GM23338 (cell line): ENCODE measurements at regions not wholly inside any gene's neighbourhood (a gene's known extent, or its start where the extent isn't known, plus 50 kb on each side); places are given as distances from the start of the nearest gene placed in this dataset.

ENCODE experiments used
- ATAC-seq: fragments of 200-7000 bp; cut with Tn5 transposase; 3 replicates; pipeline ENCODE4 v1.9.1; 2020
- DNase-seq: peaks from one replicate; pipeline ENCODE4 v3.0.0-alpha.2; 2015; ENCODE audit warnings: low spot score
- H2AFZ ChIP-seq: fragments of 200-600 bp; sonication (generic); 2 replicates; pipeline ENCODE4 v1.8.0; 2016; ENCODE audit warnings: antibody characterized with exemption, mild to moderate bottlenecking, moderate library complexity
- H3F3A ChIP-seq: fragments of 200-600 bp; sonication (generic); replicated peaks from 2 replicates; pipeline ENCODE4 v1.8.0; 2017; ENCODE audit warnings: antibody characterized with exemption, mixed run types, low read depth
- H3K27ac ChIP-seq: fragments of 200-600 bp; sonication (generic); 2 replicates; pipeline ENCODE4 v1.6.1; 2016; ENCODE audit warnings: low read depth
- H3K27me3 ChIP-seq: fragments of 200-600 bp; sonication (generic); 2 replicates; pipeline ENCODE4 v1.8.0; 2016; ENCODE audit warnings: mild to moderate bottlenecking, mixed run types, moderate library complexity; ENCODE audit not compliant: insufficient read depth
- H3K36me3 ChIP-seq: fragments of 200-600 bp; sonication (generic); 2 replicates; pipeline ENCODE4 v1.8.0; 2016; ENCODE audit warnings: mild to moderate bottlenecking; ENCODE audit not compliant: insufficient read depth
- H3K4me1 ChIP-seq: fragments of 200-600 bp; sonication (generic); 2 replicates; pipeline ENCODE4 v1.8.0; 2016; ENCODE audit warnings: mild to moderate bottlenecking, moderate library complexity; ENCODE audit not compliant: insufficient read depth
- H3K4me2 ChIP-seq: fragments of 200-600 bp; sonication (generic); 2 replicates; pipeline ENCODE4 v1.7.1; 2017; ENCODE audit warnings: mixed run types
- H3K4me3 ChIP-seq: fragments of 200-600 bp; sonication (generic); 2 replicates; pipeline ENCODE4 v1.6.1; 2016; ENCODE audit warnings: mixed run types
- H3K79me2 ChIP-seq: fragments of 200-600 bp; sonication (generic); replicated peaks from 2 replicates; pipeline ENCODE4 v1.8.0; 2017; ENCODE audit warnings: mild to moderate bottlenecking; ENCODE audit not compliant: insufficient read depth
- H3K9me2 ChIP-seq: fragments of 200-600 bp; sonication (generic); 2 replicates; pipeline ENCODE4 v1.8.0; 2017; ENCODE audit not compliant: insufficient read depth
- H4K20me1 ChIP-seq: fragments of 200-600 bp; sonication (generic); replicated peaks from 2 replicates; pipeline ENCODE4 v1.8.0; 2017; ENCODE audit warnings: mild to moderate bottlenecking; ENCODE audit not compliant: insufficient read depth
- H3K27ac Mint-ChIP-seq: 2 replicates; pipeline ENCODE4 v1.8.0; 2020; ENCODE audit warnings: inconsistent platforms, mild to moderate bottlenecking, moderate library complexity, mixed read lengths
- H3K27me3 Mint-ChIP-seq: 3 replicates; pipeline ENCODE4 v1.8.0; 2022; ENCODE audit warnings: low read depth, mild to moderate bottlenecking, moderate library complexity, mixed read lengths, inconsistent platforms; ENCODE audit not compliant: insufficient read depth, poor library complexity
- H3K36me3 Mint-ChIP-seq: 3 replicates; pipeline ENCODE4 v1.8.0; 2021; ENCODE audit warnings: low read depth, mild to moderate bottlenecking, inconsistent platforms, moderate library complexity, mixed read lengths
- H3K4me1 Mint-ChIP-seq: 3 replicates; pipeline ENCODE4 v1.8.0; 2020; ENCODE audit warnings: mild to moderate bottlenecking, inconsistent platforms, mixed read lengths
- H3K4me3 Mint-ChIP-seq: 3 replicates; pipeline ENCODE4 v1.8.0; 2021; ENCODE audit warnings: moderate library complexity, mild to moderate bottlenecking, inconsistent platforms, mixed read lengths
- H3K9me3 Mint-ChIP-seq: 3 replicates; pipeline ENCODE4 v1.8.0; 2020; ENCODE audit warnings: moderate library complexity, mild to moderate bottlenecking, inconsistent platforms, mixed read lengths
- CREB1 ChIP-seq: fragments of 250-450 bp; sonication (Bioruptor Pico); IDR thresholded peaks from 2 replicates; pipeline ENCODE4 v1.5.0; 2020; ENCODE audit warnings: low read depth, mild to moderate bottlenecking, moderate library complexity
- CTCF ChIP-seq, 2 experiments: fragments of 200-600 bp in 1 of 2; sonication (generic) in 1 of 2; conservative IDR thresholded peaks; 2 replicates each; pipeline versions ENCODE4 v1.5.1 to v1.6.1; 2016 to 2017; ENCODE audit warnings: antibody characterized with exemption in 2 of 2, low read depth in 2 of 2, mild to moderate bottlenecking in 2 of 2, moderate library complexity in 1 of 2
- ETS1 ChIP-seq: IDR thresholded peaks from 2 replicates; pipeline ENCODE4 v1.6.1; 2016; ENCODE audit warnings: antibody characterized with exemption
- EZH2 ChIP-seq: fragments of 200-600 bp; sonication (generic); IDR thresholded peaks from one replicate; pipeline ENCODE4 v1.8.0; 2017; ENCODE audit warnings: antibody characterized with exemption, mild to moderate bottlenecking, low read depth; ENCODE audit not compliant: unreplicated experiment
- EZH2phosphoT487 ChIP-seq: fragments of 200-600 bp; sonication (generic); IDR thresholded peaks from one replicate; pipeline ENCODE4 v1.8.1; 2018; ENCODE audit warnings: antibody characterized with exemption; ENCODE audit not compliant: unreplicated experiment
- POLR2AphosphoS5 ChIP-seq: IDR thresholded peaks from 2 replicates; pipeline ENCODE4 v1.6.1; 2016; ENCODE audit warnings: antibody characterized with exemption, low read depth
- STAT1 ChIP-seq: IDR thresholded peaks from one replicate; pipeline ENCODE4 v1.6.1; 2016; ENCODE audit warnings: antibody characterized with exemption; ENCODE audit not compliant: unreplicated experiment
- ZNF114 ChIP-seq: fragments of 250-450 bp; sonication (Bioruptor Pico); IDR thresholded peaks from 2 replicates; pipeline ENCODE4 v1.5.0; 2020; ENCODE audit warnings: mild to moderate bottlenecking, moderate library complexity
- ZNF331 ChIP-seq: fragments of 250-450 bp; sonication (Bioruptor Pico); IDR thresholded peaks from 2 replicates; pipeline ENCODE4 v1.5.0; 2020; ENCODE audit warnings: low read depth, mild to moderate bottlenecking, moderate library complexity
- ZNF462 ChIP-seq: fragments of 250-450 bp; sonication (Bioruptor Pico); IDR thresholded peaks from 2 replicates; pipeline ENCODE4 v1.5.0; 2020; ENCODE audit warnings: mild to moderate bottlenecking, moderate library complexity

GRCh38 chr15:58269455-58270414 is 131.6 kb downstream of the AQP9 start:
- H3K4me2 ChIP-seq = no peak overlapping the region
- no peak overlapping the region for H3K4me3 Mint-ChIP-seq
- ATAC-seq (peak; percentile 100), DNase-seq (peak; percentile 85)
- peaks cover 5% of the 10 kb centered on the region; the same call in 1 of the 2 replicates for H3K9me2 ChIP-seq
- no peak overlapping the region for H3K4me3 ChIP-seq
- H3K27ac Mint-ChIP-seq = no peak overlapping the region
- H3K27me3 ChIP-seq = no peaks in the 10 kb centered on the region
- no peaks in the 10 kb centered on the region for H3K79me2 ChIP-seq
- H3K4me1 Mint-ChIP-seq = peaks cover 4% of the 10 kb centered on the region
- H3K27ac ChIP-seq = no peak overlapping the region
- no peaks in the 10 kb centered on the region for H3F3A ChIP-seq
- TF ChIP-seq ETS1 (no peak), ZNF331 (CRISPR knock-in tag) (no peak), EZH2phosphoT487 (no peak), CTCF (conservative IDR thresholded peaks at IDR 0.05; ENCODE audit: low read depth in 2 of 2) (peak; percentile 77 to 92), ZNF114 (no peak), CREB1 (CRISPR knock-in tag) (0 out of 2 replicates have a peak, but pooled peaks have one; percentile 3)
- H3K36me3 Mint-ChIP-seq = peaks cover 4% of the 10 kb centered on the region; the same call in 1 of the 3 replicates
- H4K20me1 ChIP-seq = no peaks in the 10 kb centered on the region
- peaks cover 6% of the 10 kb centered on the region; the same call in 1 of the 3 replicates for H3K9me3 Mint-ChIP-seq
- H3K27me3 Mint-ChIP-seq = no peaks in the 10 kb centered on the region
- no peaks in the 10 kb centered on the region for H3K4me1 ChIP-seq
- no peak overlapping the region for H2AFZ ChIP-seq
- no peaks in the 10 kb centered on the region for H3K36me3 ChIP-seq

GRCh38 chr15:58271410-58271809 is 133.2 kb downstream of the AQP9 start:
- no peaks in the 10 kb centered on the region for H3K27me3 Mint-ChIP-seq
- no peak overlapping the region for H3K27ac Mint-ChIP-seq
- no peaks in the 10 kb centered on the region for H3K79me2 ChIP-seq
- H3K4me2 ChIP-seq = no peak overlapping the region
- ATAC-seq (no peak), DNase-seq (no peak)
- H3K36me3 Mint-ChIP-seq = peaks cover 4% of the 10 kb centered on the region; the same call in 1 of the 3 replicates
- H3K4me3 Mint-ChIP-seq = no peak overlapping the region
- no peaks in the 10 kb centered on the region for H3K36me3 ChIP-seq
- H3K4me1 Mint-ChIP-seq = peaks cover 4% of the 10 kb centered on the region
- no peaks in the 10 kb centered on the region for H3F3A ChIP-seq
- H3K9me2 ChIP-seq = peaks cover 5% of the 10 kb centered on the region; the same call in 1 of the 2 replicates
- H3K4me1 ChIP-seq = no peaks in the 10 kb centered on the region
- H3K27ac ChIP-seq = no peak overlapping the region
- H3K9me3 Mint-ChIP-seq = peaks cover 6% of the 10 kb centered on the region; the same call in 1 of the 3 replicates
- no peaks in the 10 kb centered on the region for H4K20me1 ChIP-seq
- H2AFZ ChIP-seq = no peak overlapping the region
- H3K27me3 ChIP-seq = no peaks in the 10 kb centered on the region
- no peak overlapping the region for H3K4me3 ChIP-seq
- TF ChIP-seq POLR2AphosphoS5 = no peak
- TF ChIP-seq STAT1 = no peak
- TF ChIP-seq EZH2 = no peak
- TF ChIP-seq ZNF462 (CRISPR knock-in tag) = no peak
- TF ChIP-seq ETS1 = no peak
- no peak for TF ChIP-seq ZNF114
